ENCODE measurements at regions not wholly inside any gene's neighbourhood (a gene's known extent, or its start where the extent isn't known, plus 50 kb on each side); places are given as distances from the start of the nearest gene placed in this dataset.
A peak's percentile ranks its signal among the peaks of the same experiment; 100 is the strongest.

GRCh38 chr4:73315091-73315490, 56.5 kb upstream of the ANKRD17 start:
- Mint-ChIP-seq H3K36me3 (ENCODE audit: low read depth) (peaks cover 14% of the 10 kb centered on the region), H3K9me3 (peaks cover 5% of the 10 kb centered on the region), H3K27me3 (ENCODE audit: low read depth) (no peaks in the 10 kb centered on the region), H3K4me3 (no peak overlapping the region), H3K27ac (ENCODE audit: unreplicated experiment) (no peak overlapping the region), H3K4me1 (no peaks in the 10 kb centered on the region)
- DNase-seq (ENCODE audit: low read depth, low spot score), result no peak
- TF ChIP-seq CTCF (conservative IDR thresholded peaks at IDR 0.05), result no peak

GRCh38 chr4:73312967-73313366, 54.4 kb upstream of the ANKRD17 start:
- H3K36me3 Mint-ChIP-seq (ENCODE audit: low read depth), result peaks cover 5% of the 10 kb centered on the region
- DNase-seq (ENCODE audit: low read depth, low spot score), result no peak
- H3K9me3 Mint-ChIP-seq, result peaks cover 3% of the 10 kb centered on the region
- no peak overlapping the region for H3K4me3 Mint-ChIP-seq
- H3K27me3 Mint-ChIP-seq (ENCODE audit: low read depth), result no peaks in the 10 kb centered on the region
- no peak overlapping the region for H3K27ac Mint-ChIP-seq (ENCODE audit: unreplicated experiment)
- no peak for TF ChIP-seq CTCF (conservative IDR thresholded peaks at IDR 0.05)
- no peaks in the 10 kb centered on the region for H3K4me1 Mint-ChIP-seq

GRCh38 chr4:73311428-73311827, 52.8 kb upstream of the ANKRD17 start:
- peak; percentile 70 for TF ChIP-seq CTCF (conservative IDR thresholded peaks at IDR 0.05)
- H3K9me3 Mint-ChIP-seq, result peaks cover 3% of the 10 kb centered on the region
- no peak overlapping the region for H3K4me3 Mint-ChIP-seq
- no peak overlapping the region for H3K27ac Mint-ChIP-seq (ENCODE audit: unreplicated experiment)
- DNase-seq (ENCODE audit: low read depth, low spot score), result no peak
- H3K4me1 Mint-ChIP-seq, result no peaks in the 10 kb centered on the region
- H3K27me3 Mint-ChIP-seq (ENCODE audit: low read depth), result no peaks in the 10 kb centered on the region
- peaks cover 3% of the 10 kb centered on the region for H3K36me3 Mint-ChIP-seq (ENCODE audit: low read depth)

- Mint-ChIP-seq H3K4me3 (no peak overlapping the region), H3K9me3 (no peaks in the 10 kb centered on the region), H3K27ac (ENCODE audit: unreplicated experiment) (no peak overlapping the region), H3K36me3 (ENCODE audit: low read depth) (no peaks in the 10 kb centered on the region), H3K27me3 (ENCODE audit: low read depth) (no peaks in the 10 kb centered on the region), H3K4me1 (no peaks in the 10 kb centered on the region)
- DNase-seq (ENCODE audit: low read depth, low spot score), result no peak
- TF ChIP-seq CTCF (conservative IDR thresholded peaks at IDR 0.05), result no peak
Observed at GRCh38 chr4:73309211-73309610, 50.6 kb upstream of the ANKRD17 start.

All from neural crest cell (in vitro differentiated cells).